DOHH2 (cell line): ENCODE measurements at regions not wholly inside any gene's neighbourhood (a gene's known extent, or its start where the extent isn't known, plus 50 kb on each side); places are given as distances from the start of the nearest gene placed in this dataset.

Experiments
- EZH2phosphoT487 ChIP-seq: fragments of 200-600 bp; sonication (generic); IDR thresholded peaks from 2 replicates; pipeline ENCODE4 v1.6.1; 2017; ENCODE audit warnings: borderline replicate concordance, mild to moderate bottlenecking, antibody characterized with exemption, low read length, moderate library complexity, mixed read lengths
- TF ChIP-seq, protein P1 (sequence below): fragments of 200-600 bp; sonication (generic); IDR thresholded peaks from one replicate; pipeline ENCODE4 v1.5.1; 2014; ENCODE audit warnings: antibody characterized with exemption, mild to moderate bottlenecking, low read depth, low read length; ENCODE audit not compliant: poor library complexity, severe bottlenecking

DNA sequence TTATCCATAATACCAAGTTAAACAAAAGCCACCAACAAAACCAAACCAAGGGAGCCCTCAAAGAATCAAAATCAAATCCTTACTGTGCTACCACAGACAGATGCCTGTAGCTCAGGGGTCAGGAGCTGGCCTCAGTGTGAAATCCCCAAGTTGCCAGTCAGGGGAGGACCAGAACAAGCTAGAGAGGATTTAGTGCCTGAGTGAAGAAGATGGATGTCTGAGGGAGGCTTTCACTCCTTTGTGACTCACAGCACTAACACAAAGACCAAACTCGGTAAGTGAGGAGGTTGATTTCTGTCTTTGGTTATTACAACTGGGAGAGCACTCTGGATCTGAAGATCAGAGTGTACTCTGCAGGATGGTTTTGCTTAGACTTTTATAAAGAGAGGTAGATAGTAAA, 189.9 kb upstream of the ZNF184 start:
- TF ChIP-seq, protein P1, sequence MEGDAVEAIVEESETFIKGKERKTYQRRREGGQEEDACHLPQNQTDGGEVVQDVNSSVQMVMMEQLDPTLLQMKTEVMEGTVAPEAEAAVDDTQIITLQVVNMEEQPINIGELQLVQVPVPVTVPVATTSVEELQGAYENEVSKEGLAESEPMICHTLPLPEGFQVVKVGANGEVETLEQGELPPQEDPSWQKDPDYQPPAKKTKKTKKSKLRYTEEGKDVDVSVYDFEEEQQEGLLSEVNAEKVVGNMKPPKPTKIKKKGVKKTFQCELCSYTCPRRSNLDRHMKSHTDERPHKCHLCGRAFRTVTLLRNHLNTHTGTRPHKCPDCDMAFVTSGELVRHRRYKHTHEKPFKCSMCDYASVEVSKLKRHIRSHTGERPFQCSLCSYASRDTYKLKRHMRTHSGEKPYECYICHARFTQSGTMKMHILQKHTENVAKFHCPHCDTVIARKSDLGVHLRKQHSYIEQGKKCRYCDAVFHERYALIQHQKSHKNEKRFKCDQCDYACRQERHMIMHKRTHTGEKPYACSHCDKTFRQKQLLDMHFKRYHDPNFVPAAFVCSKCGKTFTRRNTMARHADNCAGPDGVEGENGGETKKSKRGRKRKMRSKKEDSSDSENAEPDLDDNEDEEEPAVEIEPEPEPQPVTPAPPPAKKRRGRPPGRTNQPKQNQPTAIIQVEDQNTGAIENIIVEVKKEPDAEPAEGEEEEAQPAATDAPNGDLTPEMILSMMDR, result no peak
- no peak for TF ChIP-seq EZH2phosphoT487
